ENCODE measurements at regions not wholly inside any gene's neighbourhood (a gene's known extent, or its start where the extent isn't known, plus 50 kb on each side); places are given as distances from the start of the nearest gene placed in this dataset.

- no peak overlapping the region for H3K4me3 Mint-ChIP-seq
- no peaks in the 10 kb centered on the region for H3K36me3 Mint-ChIP-seq (ENCODE audit: low read depth)
- H2AFZ ChIP-seq: no peak overlapping the region
- no peaks in the 10 kb centered on the region for H3K4me1 ChIP-seq (ENCODE audit: insufficient read depth)
- no peaks in the 10 kb centered on the region for H4K20me1 ChIP-seq (replicated peaks; ENCODE audit: insufficient read depth)
- no peak overlapping the region for H3K4me3 ChIP-seq
- H3F3A ChIP-seq (replicated peaks; ENCODE audit: low read depth): no peaks in the 10 kb centered on the region
- H3K4me2 ChIP-seq: no peak overlapping the region
- H3K36me3 ChIP-seq (ENCODE audit: insufficient read depth): no peaks in the 10 kb centered on the region
- H3K4me1 Mint-ChIP-seq: no peaks in the 10 kb centered on the region
- H3K27ac Mint-ChIP-seq: no peak overlapping the region
- H3K27me3 ChIP-seq (ENCODE audit: insufficient read depth): no peaks in the 10 kb centered on the region
- no peaks in the 10 kb centered on the region for H3K79me2 ChIP-seq (replicated peaks; ENCODE audit: insufficient read depth)
- no peak overlapping the region for H3K27ac ChIP-seq (ENCODE audit: low read depth)
- ATAC-seq (no peak), DNase-seq (ENCODE audit: low spot score) (no peak)
- H3K9me2 ChIP-seq (ENCODE audit: insufficient read depth): no peaks in the 10 kb centered on the region
- H3K27me3 Mint-ChIP-seq (ENCODE audit: insufficient read depth, low read depth, poor library complexity): no peaks in the 10 kb centered on the region
- TF ChIP-seq ZNF114 (CRISPR knock-in tag; IDR thresholded peaks at IDR 0.05): no peak
- TF ChIP-seq EZH2 (IDR thresholded peaks at IDR 0.05; ENCODE audit: low read depth, unreplicated experiment): no peak
- no peak for TF ChIP-seq ETS1 (IDR thresholded peaks at IDR 0.05)
- no peak for TF ChIP-seq REST (IDR thresholded peaks at IDR 0.05; ENCODE audit: unreplicated experiment)
- H3K9me3 Mint-ChIP-seq: no peaks in the 10 kb centered on the region
Measured at GRCh38 chr7:12007576-12007975, 175.6 kb upstream of the THSD7A start.

DNA sequence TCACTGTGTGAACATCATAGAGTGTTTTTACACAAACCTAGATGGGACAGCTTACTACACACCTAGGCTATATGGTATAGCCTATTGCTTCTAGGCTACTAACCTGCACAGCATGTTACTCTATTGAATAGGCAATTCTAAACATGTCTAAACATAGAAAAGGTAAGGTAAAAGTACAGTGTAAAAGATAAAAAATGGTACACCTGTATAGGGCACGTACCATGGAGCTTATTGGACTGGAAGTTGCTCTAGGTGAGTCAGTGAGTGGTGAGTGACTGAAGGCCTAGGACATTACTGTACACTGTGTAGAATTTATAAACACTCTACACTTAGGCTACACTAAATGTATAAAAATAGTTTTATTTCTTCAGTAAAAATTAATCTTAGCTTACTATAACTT is 182.0 kb upstream of the THSD7A start:
- no peaks in the 10 kb centered on the region for H3K9me2 ChIP-seq (ENCODE audit: insufficient read depth)
- no peak overlapping the region for H3K4me2 ChIP-seq
- ATAC-seq: no peak
- no peak for DNase-seq (ENCODE audit: low spot score)
- H3K4me3 ChIP-seq: no peak overlapping the region
- no peaks in the 10 kb centered on the region for H3K27me3 ChIP-seq (ENCODE audit: insufficient read depth)
- TF ChIP-seq ZNF462 (CRISPR knock-in tag; IDR thresholded peaks at IDR 0.05) (no peak), ZNF114 (CRISPR knock-in tag; IDR thresholded peaks at IDR 0.05) (no peak), NANOG (IDR thresholded peaks at IDR 0.05; ENCODE audit: borderline replicate concordance) (no peak), CREB1 (CRISPR knock-in tag; IDR thresholded peaks at IDR 0.05; ENCODE audit: low read depth) (no peak), STAT1 (IDR thresholded peaks at IDR 0.05; ENCODE audit: unreplicated experiment) (no peak), EZH2 (IDR thresholded peaks at IDR 0.05; ENCODE audit: low read depth, unreplicated experiment) (no peak), ETS1 (IDR thresholded peaks at IDR 0.05) (no peak), JUNB (IDR thresholded peaks at IDR 0.05; ENCODE audit: unreplicated experiment) (no peak)
- no peaks in the 10 kb centered on the region for H3K36me3 ChIP-seq (ENCODE audit: insufficient read depth)
- Mint-ChIP-seq H3K9me3 (no peaks in the 10 kb centered on the region), H3K4me3 (no peak overlapping the region), H3K36me3 (ENCODE audit: low read depth) (no peaks in the 10 kb centered on the region), H3K4me1 (no peaks in the 10 kb centered on the region), H3K27ac (no peak overlapping the region), H3K27me3 (ENCODE audit: insufficient read depth, low read depth, poor library complexity) (no peaks in the 10 kb centered on the region)
- no peaks in the 10 kb centered on the region for H3F3A ChIP-seq (replicated peaks; ENCODE audit: low read depth)
- H2AFZ ChIP-seq: no peak overlapping the region
- H4K20me1 ChIP-seq (replicated peaks; ENCODE audit: insufficient read depth): no peaks in the 10 kb centered on the region
- no peaks in the 10 kb centered on the region; the same call in 1 of the 2 replicates for H3K4me1 ChIP-seq (ENCODE audit: insufficient read depth)
- no peaks in the 10 kb centered on the region for H3K79me2 ChIP-seq (replicated peaks; ENCODE audit: insufficient read depth)
- no peak overlapping the region for H3K27ac ChIP-seq (ENCODE audit: low read depth)
